SK-N-SH (cell line): ENCODE measurements at regions not wholly inside any gene's neighbourhood (a gene's known extent, or its start where the extent isn't known, plus 50 kb on each side); places are given as distances from the start of the nearest gene placed in this dataset.
"Not testable (repeated sequence)": the region's sequence is repeated elsewhere in the genome, so short reads cannot be mapped to it uniquely, and the experiment has no call there.

Experiments used
- CTCF ChIP-seq: fragments of 200-600 bp; sonication (generic); IDR thresholded peaks from 2 replicates; pipeline ENCODE4 v1.6.1; 2017; ENCODE audit warnings: antibody characterized with exemption, mild to moderate bottlenecking, moderate library complexity
- EP300 ChIP-seq, 2 experiments: IDR thresholded peaks; 2 replicates each; pipeline versions ENCODE4 v1.4.0 to v1.6.1; 2012; ENCODE audit warnings: borderline replicate concordance in 1 of 2, low read depth in 1 of 2, low read length in 1 of 2
- EZH2phosphoT487 ChIP-seq: fragments of 200-600 bp; sonication (generic); IDR thresholded peaks from 2 replicates; pipeline ENCODE4 v1.6.1; 2017; ENCODE audit warnings: low read depth, mixed run types, mild to moderate bottlenecking, antibody characterized with exemption, moderate library complexity, borderline replicate concordance
- IRF3 ChIP-seq: fragments of 150-350 bp; IDR thresholded peaks from 2 replicates; pipeline ENCODE4 v1.6.1; 2016; ENCODE audit warnings: mild to moderate bottlenecking, low read depth, low read length
- MAX ChIP-seq: IDR thresholded peaks from 2 replicates; pipeline ENCODE4 v1.4.0; 2012; ENCODE audit warnings: low read depth
- MXI1 ChIP-seq: IDR thresholded peaks from 2 replicates; pipeline ENCODE4 v1.6.1; 2012; ENCODE audit warnings: mild to moderate bottlenecking, low read depth, low read length, improper control_type of control experiment
- PBX3 ChIP-seq: IDR thresholded peaks from 2 replicates; pipeline ENCODE4; 2012
- RFX5 ChIP-seq: IDR thresholded peaks from 2 replicates; pipeline ENCODE4 v1.6.1; 2012; ENCODE audit warnings: mild to moderate bottlenecking, improper control_type of control experiment, low read length
- RXRA ChIP-seq: IDR thresholded peaks from 2 replicates; pipeline ENCODE4 v1.4.0; 2012; ENCODE audit warnings: low read depth, mild to moderate bottlenecking, borderline replicate concordance
- TAF1 ChIP-seq: IDR thresholded peaks from 2 replicates; pipeline ENCODE4 v1.6.1; 2012; ENCODE audit warnings: low read depth, mild to moderate bottlenecking, low read length, moderate library complexity, borderline replicate concordance
- TEAD4 ChIP-seq: IDR thresholded peaks from 2 replicates; pipeline ENCODE4 v1.4.0; 2012; ENCODE audit warnings: mild to moderate bottlenecking, borderline replicate concordance; ENCODE audit not compliant: insufficient read depth

GRCh38 chr9:138201167-138201889 is 323.7 kb downstream of the CACNA1B start:
- not testable (repeated sequence) for TF ChIP-seq MAX; TEAD4; EP300 (IDR thresholded peaks at IDR 0.05; ENCODE audit: borderline replicate concordance in 1 of 2, low read depth in 1 of 2, low read length in 1 of 2); CTCF; TAF1; RFX5; RXRA; EZH2phosphoT487; MXI1; PBX3; IRF3
